ENCODE measurements at regions not wholly inside any gene's neighbourhood (a gene's known extent, or its start where the extent isn't known, plus 50 kb on each side); places are given as distances from the start of the nearest gene placed in this dataset.

- TF ChIP-seq, protein P1, sequence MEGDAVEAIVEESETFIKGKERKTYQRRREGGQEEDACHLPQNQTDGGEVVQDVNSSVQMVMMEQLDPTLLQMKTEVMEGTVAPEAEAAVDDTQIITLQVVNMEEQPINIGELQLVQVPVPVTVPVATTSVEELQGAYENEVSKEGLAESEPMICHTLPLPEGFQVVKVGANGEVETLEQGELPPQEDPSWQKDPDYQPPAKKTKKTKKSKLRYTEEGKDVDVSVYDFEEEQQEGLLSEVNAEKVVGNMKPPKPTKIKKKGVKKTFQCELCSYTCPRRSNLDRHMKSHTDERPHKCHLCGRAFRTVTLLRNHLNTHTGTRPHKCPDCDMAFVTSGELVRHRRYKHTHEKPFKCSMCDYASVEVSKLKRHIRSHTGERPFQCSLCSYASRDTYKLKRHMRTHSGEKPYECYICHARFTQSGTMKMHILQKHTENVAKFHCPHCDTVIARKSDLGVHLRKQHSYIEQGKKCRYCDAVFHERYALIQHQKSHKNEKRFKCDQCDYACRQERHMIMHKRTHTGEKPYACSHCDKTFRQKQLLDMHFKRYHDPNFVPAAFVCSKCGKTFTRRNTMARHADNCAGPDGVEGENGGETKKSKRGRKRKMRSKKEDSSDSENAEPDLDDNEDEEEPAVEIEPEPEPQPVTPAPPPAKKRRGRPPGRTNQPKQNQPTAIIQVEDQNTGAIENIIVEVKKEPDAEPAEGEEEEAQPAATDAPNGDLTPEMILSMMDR (IDR thresholded peaks at IDR 0.05; ENCODE audit: low read depth, low read length, missing input control), result no peak
- TF ChIP-seq, protein P2, sequence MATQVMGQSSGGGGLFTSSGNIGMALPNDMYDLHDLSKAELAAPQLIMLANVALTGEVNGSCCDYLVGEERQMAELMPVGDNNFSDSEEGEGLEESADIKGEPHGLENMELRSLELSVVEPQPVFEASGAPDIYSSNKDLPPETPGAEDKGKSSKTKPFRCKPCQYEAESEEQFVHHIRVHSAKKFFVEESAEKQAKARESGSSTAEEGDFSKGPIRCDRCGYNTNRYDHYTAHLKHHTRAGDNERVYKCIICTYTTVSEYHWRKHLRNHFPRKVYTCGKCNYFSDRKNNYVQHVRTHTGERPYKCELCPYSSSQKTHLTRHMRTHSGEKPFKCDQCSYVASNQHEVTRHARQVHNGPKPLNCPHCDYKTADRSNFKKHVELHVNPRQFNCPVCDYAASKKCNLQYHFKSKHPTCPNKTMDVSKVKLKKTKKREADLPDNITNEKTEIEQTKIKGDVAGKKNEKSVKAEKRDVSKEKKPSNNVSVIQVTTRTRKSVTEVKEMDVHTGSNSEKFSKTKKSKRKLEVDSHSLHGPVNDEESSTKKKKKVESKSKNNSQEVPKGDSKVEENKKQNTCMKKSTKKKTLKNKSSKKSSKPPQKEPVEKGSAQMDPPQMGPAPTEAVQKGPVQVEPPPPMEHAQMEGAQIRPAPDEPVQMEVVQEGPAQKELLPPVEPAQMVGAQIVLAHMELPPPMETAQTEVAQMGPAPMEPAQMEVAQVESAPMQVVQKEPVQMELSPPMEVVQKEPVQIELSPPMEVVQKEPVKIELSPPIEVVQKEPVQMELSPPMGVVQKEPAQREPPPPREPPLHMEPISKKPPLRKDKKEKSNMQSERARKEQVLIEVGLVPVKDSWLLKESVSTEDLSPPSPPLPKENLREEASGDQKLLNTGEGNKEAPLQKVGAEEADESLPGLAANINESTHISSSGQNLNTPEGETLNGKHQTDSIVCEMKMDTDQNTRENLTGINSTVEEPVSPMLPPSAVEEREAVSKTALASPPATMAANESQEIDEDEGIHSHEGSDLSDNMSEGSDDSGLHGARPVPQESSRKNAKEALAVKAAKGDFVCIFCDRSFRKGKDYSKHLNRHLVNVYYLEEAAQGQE (IDR thresholded peaks at IDR 0.05), result no peak
- no peak for TF ChIP-seq SP1 (IDR thresholded peaks at IDR 0.05)
Measured at GRCh38 chr11:110892741-110893285, 180.6 kb upstream of the ARHGAP20 start.
